NCI-H510A (cell line): ENCODE measurements at regions not wholly inside any gene's neighbourhood (a gene's known extent, or its start where the extent isn't known, plus 50 kb on each side); places are given as distances from the start of the nearest gene placed in this dataset.

Source experiments
- DNase-seq: peaks from one replicate; lab custom pipeline; 2025; lab: John Stamatoyannopoulos, UW

- DNase-seq = no peak
Measured at GRCh38 chr14:71202881-71203280, 295.6 kb downstream of the PCNX1 start.

GRCh38 chr14:71203306-71203705, 296.0 kb downstream of the PCNX1 start:
- DNase-seq = no peak

GRCh38 chr14:71204231-71204630, 297.0 kb downstream of the PCNX1 start:
- no peak for DNase-seq

- DNase-seq = no peak
Measured at GRCh38 chr14:71204768-71205167, 297.5 kb downstream of the PCNX1 start.

- DNase-seq = no peak
Measured at GRCh38 chr14:71206123-71206522, 298.9 kb downstream of the PCNX1 start.

GRCh38 chr14:71206766-71207371, 299.6 kb downstream of the PCNX1 start:
- DNase-seq = no peak

GRCh38 chr14:71208702-71209357, 301.6 kb downstream of the PCNX1 start:
- DNase-seq = no peak

- no peak for DNase-seq
Measured at GRCh38 chr14:71209888-71210287, 302.6 kb downstream of the PCNX1 start.

- DNase-seq = no peak
Measured at GRCh38 chr14:71212093-71212492, 304.8 kb downstream of the PCNX1 start.

- no peak for DNase-seq
Measured at GRCh38 chr14:71212683-71213107, 305.4 kb downstream of the PCNX1 start.

- no peak for DNase-seq
Measured at GRCh38 chr14:71214241-71214640, 307.0 kb downstream of the PCNX1 start.

GRCh38 chr14:71220462-71220861, 313.2 kb downstream of the PCNX1 start:
- DNase-seq = no peak

GRCh38 chr14:71221119-71221518, 313.9 kb downstream of the PCNX1 start:
- DNase-seq = no peak

- DNase-seq = no peak
Measured at GRCh38 chr14:71225113-71225512, 317.9 kb downstream of the PCNX1 start.

- no peak for DNase-seq
Measured at GRCh38 chr14:71228711-71229110, 321.5 kb downstream of the PCNX1 start.

- DNase-seq = no peak
Measured at GRCh38 chr14:71229875-71230274, 322.6 kb downstream of the PCNX1 start.

GRCh38 chr14:71230897-71231296, 323.6 kb downstream of the PCNX1 start:
- DNase-seq = no peak

- DNase-seq = peak; percentile 69
Measured at GRCh38 chr14:71231521-71232393, 324.5 kb downstream of the PCNX1 start.

GRCh38 chr14:71232506-71232905, 325.2 kb downstream of the PCNX1 start:
- no peak for DNase-seq

GRCh38 chr14:71235875-71236274, 328.6 kb downstream of the PCNX1 start:
- DNase-seq = no peak

GRCh38 chr14:71236487-71236886, 329.2 kb downstream of the PCNX1 start:
- DNase-seq = no peak

- DNase-seq = no peak
Measured at GRCh38 chr14:71237556-71237955, 330.3 kb downstream of the PCNX1 start.

GRCh38 chr14:71238835-71239234, 331.6 kb downstream of the PCNX1 start:
- DNase-seq = no peak
